ENCODE measurements at regions not wholly inside any gene's neighbourhood (a gene's known extent, or its start where the extent isn't known, plus 50 kb on each side); places are given as distances from the start of the nearest gene placed in this dataset.

DNA sequence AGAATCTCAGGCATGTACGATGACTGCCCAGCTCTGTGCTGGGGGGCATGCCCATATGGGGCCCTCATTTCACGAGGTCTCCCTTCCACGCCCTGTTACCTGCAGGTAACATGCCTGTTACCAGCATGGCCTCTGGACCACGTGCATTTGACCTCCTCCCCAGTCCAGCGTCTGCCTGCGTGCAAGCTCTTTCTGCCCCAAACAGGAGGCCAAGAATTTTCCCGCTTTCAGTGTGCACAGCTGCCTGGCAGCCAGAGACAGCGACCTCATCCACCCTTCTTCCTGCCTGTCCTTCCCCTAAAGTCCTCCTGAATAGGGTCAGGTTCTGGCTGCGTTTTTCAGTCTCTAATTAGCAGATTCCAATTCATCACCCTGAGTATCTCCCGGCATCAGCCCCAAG is 306.5 kb upstream of the ZFHX3 start:
- no peak overlapping the region for H3K4me2 ChIP-seq (ENCODE audit: low read length)
- peaks cover 74% of the 10 kb centered on the region for H3K27me3 ChIP-seq (ENCODE audit: low read length)
- H3K27ac ChIP-seq (ENCODE audit: low read length) = no peak overlapping the region
- no peak for ATAC-seq
- H2AFZ ChIP-seq (ENCODE audit: low read length) = no peak overlapping the region
- H3K9ac ChIP-seq (ENCODE audit: low read length) = no peak overlapping the region
- H3K9me2 ChIP-seq (replicated peaks; ENCODE audit: low read length) = no peaks in the 10 kb centered on the region
- no peak for DNase-seq
- no peaks in the 10 kb centered on the region for H3F3A ChIP-seq (ENCODE audit: low read length, unreplicated experiment)
- TF ChIP-seq EZH2 (IDR thresholded peaks at IDR 0.05; ENCODE audit: low read length, unreplicated experiment) (no peak), EZH2phosphoT487 (IDR thresholded peaks at IDR 0.05; ENCODE audit: borderline replicate concordance, low read length) (no peak)
- TF ChIP-seq, protein P1, sequence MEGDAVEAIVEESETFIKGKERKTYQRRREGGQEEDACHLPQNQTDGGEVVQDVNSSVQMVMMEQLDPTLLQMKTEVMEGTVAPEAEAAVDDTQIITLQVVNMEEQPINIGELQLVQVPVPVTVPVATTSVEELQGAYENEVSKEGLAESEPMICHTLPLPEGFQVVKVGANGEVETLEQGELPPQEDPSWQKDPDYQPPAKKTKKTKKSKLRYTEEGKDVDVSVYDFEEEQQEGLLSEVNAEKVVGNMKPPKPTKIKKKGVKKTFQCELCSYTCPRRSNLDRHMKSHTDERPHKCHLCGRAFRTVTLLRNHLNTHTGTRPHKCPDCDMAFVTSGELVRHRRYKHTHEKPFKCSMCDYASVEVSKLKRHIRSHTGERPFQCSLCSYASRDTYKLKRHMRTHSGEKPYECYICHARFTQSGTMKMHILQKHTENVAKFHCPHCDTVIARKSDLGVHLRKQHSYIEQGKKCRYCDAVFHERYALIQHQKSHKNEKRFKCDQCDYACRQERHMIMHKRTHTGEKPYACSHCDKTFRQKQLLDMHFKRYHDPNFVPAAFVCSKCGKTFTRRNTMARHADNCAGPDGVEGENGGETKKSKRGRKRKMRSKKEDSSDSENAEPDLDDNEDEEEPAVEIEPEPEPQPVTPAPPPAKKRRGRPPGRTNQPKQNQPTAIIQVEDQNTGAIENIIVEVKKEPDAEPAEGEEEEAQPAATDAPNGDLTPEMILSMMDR (conservative IDR thresholded peaks at IDR 0.05; ENCODE audit: low read depth, low read length) = no peak
- ChIA-PET CTCF (no interaction called here), POLR2A (ENCODE audit: unreplicated experiment) (no interaction called here)
- no peak overlapping the region for H3K4me3 ChIP-seq (ENCODE audit: low read length)
- H3K9me3 ChIP-seq (ENCODE audit: low read length) = no peaks in the 10 kb centered on the region
- H3K36me3 ChIP-seq (ENCODE audit: low read depth, low read length) = no peaks in the 10 kb centered on the region
- no peaks in the 10 kb centered on the region for H3K4me1 ChIP-seq (ENCODE audit: insufficient read depth, low read length)
- intact Hi-C loops (cut with micrococcal nuclease) = no loop called here
- H3K79me2 ChIP-seq (ENCODE audit: low read length) = no peaks in the 10 kb centered on the region
- BruUV-seq (replicated peaks) = no TSS peak
- H4K20me1 ChIP-seq (ENCODE audit: low read length) = no peaks in the 10 kb centered on the region

DNA sequence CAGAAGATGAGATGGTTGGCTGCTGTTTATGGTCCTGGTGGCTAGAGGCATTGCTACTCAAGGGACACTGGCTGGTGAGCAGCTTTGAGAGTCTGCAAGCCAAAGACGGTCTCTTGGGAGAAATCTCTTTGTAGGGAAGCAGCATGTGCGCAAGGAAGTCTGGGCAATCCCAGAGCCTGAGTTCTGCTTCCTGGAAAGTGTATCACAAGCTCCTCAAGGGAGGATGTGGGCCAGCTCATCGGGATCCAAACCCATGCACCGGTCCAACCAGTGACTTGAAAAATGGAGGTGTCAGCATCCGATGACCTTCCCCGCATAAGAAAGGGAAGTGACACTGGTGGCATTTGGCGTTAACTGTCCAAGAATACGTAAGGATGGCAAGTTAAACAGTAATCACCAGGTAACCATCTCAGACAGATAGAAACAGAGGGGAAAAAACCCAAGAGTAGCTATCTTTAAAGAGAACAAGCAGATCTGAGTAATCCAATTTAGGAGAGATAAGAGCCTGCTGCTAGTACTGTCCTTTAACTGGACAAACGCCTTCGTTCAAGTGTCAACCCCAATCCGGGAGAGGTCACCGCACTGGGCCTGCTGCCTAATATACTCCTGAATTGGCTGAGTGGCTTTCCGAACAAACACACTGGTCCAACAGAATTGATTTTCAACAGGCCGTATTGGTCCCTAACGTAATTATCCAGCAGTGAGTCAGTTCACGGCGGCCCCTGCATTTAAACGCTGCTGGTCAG is 303.0 kb upstream of the ZFHX3 start:
- Histone ChIP-seq H4K20me1 (ENCODE audit: low read length) (no peaks in the 10 kb centered on the region), H3K9me3 (ENCODE audit: low read length) (no peaks in the 10 kb centered on the region), H3K27me3 (ENCODE audit: low read length) (peaks cover 47% of the 10 kb centered on the region), H2AFZ (ENCODE audit: low read length) (no peak overlapping the region), H3K9ac (ENCODE audit: low read length) (no peak overlapping the region), H3K9me2 (replicated peaks; ENCODE audit: low read length) (no peaks in the 10 kb centered on the region), H3K79me2 (ENCODE audit: low read length) (no peaks in the 10 kb centered on the region), H3K4me3 (ENCODE audit: low read length) (no peak overlapping the region), H3F3A (ENCODE audit: low read length, unreplicated experiment) (no peaks in the 10 kb centered on the region), H3K36me3 (ENCODE audit: low read depth, low read length) (no peaks in the 10 kb centered on the region), H3K4me2 (ENCODE audit: low read length) (no peak overlapping the region), H3K27ac (ENCODE audit: low read length) (no peak overlapping the region), H3K4me1 (ENCODE audit: insufficient read depth, low read length) (no peaks in the 10 kb centered on the region)
- POLR2A ChIA-PET (ENCODE audit: unreplicated experiment) = no interaction called here
- CTCF ChIA-PET = no interaction called here
- ATAC-seq = no peak
- BruUV-seq (replicated peaks) = no TSS peak
- DNase-seq = no peak
- TF ChIP-seq EZH2 (IDR thresholded peaks at IDR 0.05; ENCODE audit: low read length, unreplicated experiment) (no peak), EZH2phosphoT487 (IDR thresholded peaks at IDR 0.05; ENCODE audit: borderline replicate concordance, low read length) (no peak)
- TF ChIP-seq, protein P1 (conservative IDR thresholded peaks at IDR 0.05; ENCODE audit: low read depth, low read length) = no peak
- intact Hi-C loops (cut with micrococcal nuclease) = no loop called here

DNA sequence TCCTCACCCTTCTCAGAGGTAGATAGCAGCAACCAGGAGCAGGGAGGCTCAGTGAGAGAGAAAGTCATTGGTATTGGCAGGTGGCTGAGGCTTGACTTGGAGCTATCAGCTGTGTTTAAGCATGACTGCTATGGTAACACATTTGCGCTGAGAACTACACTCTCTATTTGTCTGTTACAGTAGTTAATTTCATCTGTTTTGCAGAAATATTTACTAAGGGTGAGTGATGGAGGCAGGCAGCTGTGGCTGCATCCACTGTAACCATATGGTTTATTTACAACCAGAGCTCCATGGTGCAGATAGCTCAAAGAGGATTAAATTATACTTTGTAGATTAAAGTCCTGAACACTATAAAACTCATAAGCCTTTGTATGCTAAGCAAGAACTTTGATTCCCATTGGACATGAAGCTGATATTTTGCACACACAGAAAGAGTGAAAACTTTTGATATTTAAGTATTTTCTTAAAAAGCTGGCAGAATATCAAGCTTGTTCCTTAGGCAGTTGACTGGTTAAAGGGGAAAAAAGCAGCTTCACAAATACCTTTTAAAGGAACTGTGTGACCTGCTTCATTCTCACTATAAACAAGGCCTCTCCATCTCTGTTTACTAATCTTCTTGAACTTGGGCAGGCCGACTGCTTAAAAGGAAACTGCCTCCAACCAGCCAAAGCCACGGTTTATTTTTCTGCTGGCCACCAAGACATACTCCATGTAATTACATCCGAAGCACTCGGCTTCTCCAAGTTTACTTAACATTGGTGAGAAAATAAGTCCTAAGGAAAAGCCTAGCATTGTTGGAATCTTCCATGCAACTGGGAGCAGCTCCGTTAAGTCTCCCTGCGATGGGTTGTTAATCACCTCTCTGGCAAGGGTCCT is 299.8 kb upstream of the ZFHX3 start:
- H3K9ac ChIP-seq (ENCODE audit: low read length) = no peak overlapping the region
- no peak overlapping the region for H3K4me2 ChIP-seq (ENCODE audit: low read length)
- no peak overlapping the region for H3K27ac ChIP-seq (ENCODE audit: low read length)
- TF ChIP-seq, protein P1 (conservative IDR thresholded peaks at IDR 0.05; ENCODE audit: low read depth, low read length) = no peak
- TF ChIP-seq EZH2 (IDR thresholded peaks at IDR 0.05; ENCODE audit: low read length, unreplicated experiment) = no peak
- TF ChIP-seq EZH2phosphoT487 (IDR thresholded peaks at IDR 0.05; ENCODE audit: borderline replicate concordance, low read length) = no peak
- BruUV-seq (replicated peaks) = no TSS peak
- ChIA-PET CTCF (no interaction called here), POLR2A (ENCODE audit: unreplicated experiment) (no interaction called here)
- no peaks in the 10 kb centered on the region for H3K9me2 ChIP-seq (replicated peaks; ENCODE audit: low read length)
- H3K36me3 ChIP-seq (ENCODE audit: low read depth, low read length) = no peaks in the 10 kb centered on the region
- ATAC-seq = no peak
- no peaks in the 10 kb centered on the region for H3K4me1 ChIP-seq (ENCODE audit: insufficient read depth, low read length)
- H3K27me3 ChIP-seq (ENCODE audit: low read length) = peaks cover 18% of the 10 kb centered on the region; the same call in 1 of the 2 replicates
- no peak overlapping the region for H3K4me3 ChIP-seq (ENCODE audit: low read length)
- no peak overlapping the region for H2AFZ ChIP-seq (ENCODE audit: low read length)
- H3F3A ChIP-seq (ENCODE audit: low read length, unreplicated experiment) = no peaks in the 10 kb centered on the region
- intact Hi-C loops (cut with micrococcal nuclease) = no loop called here
- no peaks in the 10 kb centered on the region for H3K9me3 ChIP-seq (ENCODE audit: low read length)
- no peaks in the 10 kb centered on the region for H4K20me1 ChIP-seq (ENCODE audit: low read length)
- H3K79me2 ChIP-seq (ENCODE audit: low read length) = no peaks in the 10 kb centered on the region
- no peak for DNase-seq

Measured in PC-3 (cell line).